ENCODE measurements at regions not wholly inside any gene's neighbourhood (a gene's known extent, or its start where the extent isn't known, plus 50 kb on each side); places are given as distances from the start of the nearest gene placed in this dataset.

DNA sequence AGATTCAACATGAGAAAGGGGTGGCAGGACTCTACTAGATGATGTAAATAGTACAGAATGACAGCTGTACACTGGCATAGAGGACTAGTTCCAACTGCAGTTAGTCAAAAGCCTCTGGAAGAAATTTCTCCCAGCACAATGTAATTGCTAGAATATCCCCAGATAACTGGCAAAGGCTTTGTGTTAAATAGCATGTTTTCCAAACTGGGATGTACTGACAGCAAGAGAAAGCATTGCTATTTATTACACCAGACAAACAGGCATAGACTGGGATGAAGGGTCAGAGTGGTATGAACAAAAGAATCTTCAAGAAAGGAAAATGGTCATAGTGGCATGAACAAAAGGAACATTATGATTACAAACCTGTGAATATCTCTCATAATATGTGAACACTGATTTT is 115.9 kb upstream of the CXADR start:
- no peak for TF ChIP-seq CTCF (IDR thresholded peaks at IDR 0.05; ENCODE audit: low read depth, low read length)
- no peak for TF ChIP-seq EZH2phosphoT487 (IDR thresholded peaks at IDR 0.05; ENCODE audit: low read depth)
